ENCODE measurements at regions not wholly inside any gene's neighbourhood (a gene's known extent, or its start where the extent isn't known, plus 50 kb on each side); places are given as distances from the start of the nearest gene placed in this dataset.
"Not testable (repeated sequence)": the region's sequence is repeated elsewhere in the genome, so short reads cannot be mapped to it uniquely, and the experiment has no call there.

GRCh38 chr7:150047329-150047728, 173.6 kb downstream of the ATP6V0E2 start:
- H3K79me1 ChIP-seq (ENCODE audit: low read depth, low read length); H2BK15ac ChIP-seq (ENCODE audit: low read length); H3K27me3 ChIP-seq (replicated peaks in 1 of 4; ENCODE audit: control insufficient read depth in 3 of 4, extremely low read depth in 1 of 4, insufficient read depth in 3 of 4, low read length in 3 of 4); H4K5ac ChIP-seq (ENCODE audit: insufficient read length, low read depth, low read length); H2BK12ac ChIP-seq (ENCODE audit: low read depth, low read length); POLR2A ChIA-PET (ENCODE audit: partially characterized antibody); FAIRE-seq; H4K8ac ChIP-seq (ENCODE audit: extremely low read depth, insufficient read depth, low read length); H3K23ac ChIP-seq (ENCODE audit: insufficient read length); H3K79me2 ChIP-seq (ENCODE audit: control insufficient read depth in 1 of 2, insufficient read depth in 2 of 2, low read length in 2 of 2); H2BK5ac ChIP-seq (ENCODE audit: low read depth, low read length); H3K4me1 ChIP-seq (replicated peaks in 1 of 4; ENCODE audit: control insufficient read depth in 3 of 4, insufficient read depth in 4 of 4, low read length in 3 of 4); H4K20me1 ChIP-seq (replicated peaks in 1 of 2; ENCODE audit: control insufficient read depth in 1 of 2, insufficient read depth in 2 of 2, low read length in 2 of 2); H3K18ac ChIP-seq (ENCODE audit: extremely low read depth, low read length); H2BK20ac ChIP-seq (ENCODE audit: low read length); H3K4ac ChIP-seq (replicated peaks; ENCODE audit: insufficient read length, low read depth, low read length); H2AK5ac ChIP-seq (ENCODE audit: low read depth, low read length); H3K56ac ChIP-seq (replicated peaks; ENCODE audit: insufficient read length, low read depth, low read length); H3K14ac ChIP-seq (ENCODE audit: insufficient read length); H3K27ac ChIP-seq (ENCODE audit: low read depth, low read length); H3K9me3 ChIP-seq (ENCODE audit: insufficient read depth in 2 of 2, low read depth in 1 of 2, low read length in 1 of 2); H3K36me3 ChIP-seq (ENCODE audit: control insufficient read depth in 2 of 4, insufficient read depth in 4 of 4, low read length in 3 of 4); H2AFZ ChIP-seq (ENCODE audit: low read length); H2BK120ac ChIP-seq (replicated peaks; ENCODE audit: low read depth, low read length); H3K23me2 ChIP-seq (ENCODE audit: low read depth, low read length); H3K9ac ChIP-seq (replicated peaks in 1 of 4; ENCODE audit: extremely low read depth in 1 of 4, low read depth in 3 of 4, low read length in 3 of 4); H4K91ac ChIP-seq (replicated peaks; ENCODE audit: insufficient read length, low read length): not testable (repeated sequence)
- peak; percentile 50 for TF ChIP-seq KDM4A (IDR thresholded peaks at IDR 0.05; ENCODE audit: low read depth, low read length, severe bottlenecking)
- 1% methylated on average over 13 of the region's 57 CpGs; no CpG with 5 or more reads in 1 of the 2 experiments for WGBS, 2 experiments (ENCODE audit: extremely low coverage in 1 of 2, insufficient coverage in 1 of 2, insufficient read length in 1 of 2, insufficient replicate concordance in 2 of 2, low coverage in 1 of 2, low lambda C conversion rate in 2 of 2, missing lambda C conversion rate in 1 of 2)
- H3K4me2 ChIP-seq (ENCODE audit: insufficient read depth in 1 of 2, low read depth in 2 of 2, low read length in 2 of 2) = peak overlapping the region; percentile 70 to 77
- H3K4me3 ChIP-seq (ENCODE audit: extremely low read depth in 1 of 4, insufficient read depth in 2 of 4, low read depth in 3 of 4, low read length in 4 of 4) = peak overlapping the region; percentile 26 to 59 (median 28); a peak in 7 of 8 replicates
- DNase-seq (ENCODE audit: low read depth in 1 of 2, low spot score in 2 of 2) = peak in 1 of 2 experiments; percentile 63
- CTCF ChIA-PET (ENCODE audit: partially characterized antibody) = interaction anchor here (0.6 kb wide), 1 partner anchor 302 kb away, joined by 3 read pairs; no protein-coding TSS in a partner anchor

- H3K23me2 ChIP-seq (ENCODE audit: low read depth, low read length); H4K8ac ChIP-seq (ENCODE audit: extremely low read depth, insufficient read depth, low read length); H3K27me3 ChIP-seq (replicated peaks in 1 of 4; ENCODE audit: control insufficient read depth in 3 of 4, extremely low read depth in 1 of 4, insufficient read depth in 3 of 4, low read length in 3 of 4); H2BK5ac ChIP-seq (ENCODE audit: low read depth, low read length); H3K79me2 ChIP-seq (ENCODE audit: control insufficient read depth in 1 of 2, insufficient read depth in 2 of 2, low read length in 2 of 2); H2AK5ac ChIP-seq (ENCODE audit: low read depth, low read length); H2BK15ac ChIP-seq (ENCODE audit: low read length); H4K91ac ChIP-seq (replicated peaks; ENCODE audit: insufficient read length, low read length); H3K36me3 ChIP-seq (ENCODE audit: control insufficient read depth in 2 of 4, insufficient read depth in 4 of 4, low read length in 3 of 4); H3K23ac ChIP-seq (ENCODE audit: insufficient read length); H3K14ac ChIP-seq (ENCODE audit: insufficient read length); H3K9me3 ChIP-seq (ENCODE audit: insufficient read depth in 2 of 2, low read depth in 1 of 2, low read length in 1 of 2); H3K4me1 ChIP-seq (replicated peaks in 1 of 4; ENCODE audit: control insufficient read depth in 3 of 4, insufficient read depth in 4 of 4, low read length in 3 of 4); H3K27ac ChIP-seq (ENCODE audit: low read depth, low read length); H2BK12ac ChIP-seq (ENCODE audit: low read depth, low read length); H3K56ac ChIP-seq (replicated peaks; ENCODE audit: insufficient read length, low read depth, low read length); H4K5ac ChIP-seq (ENCODE audit: insufficient read length, low read depth, low read length); H4K20me1 ChIP-seq (replicated peaks in 1 of 2; ENCODE audit: control insufficient read depth in 1 of 2, insufficient read depth in 2 of 2, low read length in 2 of 2); H2BK120ac ChIP-seq (replicated peaks; ENCODE audit: low read depth, low read length); H3K79me1 ChIP-seq (ENCODE audit: low read depth, low read length); POLR2A ChIA-PET (ENCODE audit: partially characterized antibody); H2BK20ac ChIP-seq (ENCODE audit: low read length); H3K18ac ChIP-seq (ENCODE audit: extremely low read depth, low read length); H3K4ac ChIP-seq (replicated peaks; ENCODE audit: insufficient read length, low read depth, low read length): not testable (repeated sequence)
- FAIRE-seq (peak; percentile 42), DNase-seq (ENCODE audit: low read depth in 1 of 2, low spot score in 2 of 2) (peak in 1 of 2 experiments; percentile 62)
- Histone ChIP-seq H2AFZ (ENCODE audit: low read length) (0 out of 2 replicates have a peak overlapping the region, but pooled peaks have one; percentile 32), H3K9ac (replicated peaks in 1 of 4; ENCODE audit: extremely low read depth in 1 of 4, low read depth in 3 of 4, low read length in 3 of 4) (peak overlapping the region in 1 of 4 experiments; percentile 43; a peak in 1 of 7 replicates), H3K4me2 (ENCODE audit: insufficient read depth in 1 of 2, low read depth in 2 of 2, low read length in 2 of 2) (peak overlapping the region; percentile 62 to 77), H3K4me3 (ENCODE audit: extremely low read depth in 1 of 4, insufficient read depth in 2 of 4, low read depth in 3 of 4, low read length in 4 of 4) (peak overlapping the region; percentile 27 to 59 (median 31); a peak in 7 of 8 replicates)
- 1% methylated on average over 28 of the region's 31 CpGs; no CpG with 5 or more reads in 1 of the 2 experiments for WGBS, 2 experiments (ENCODE audit: extremely low coverage in 1 of 2, insufficient coverage in 1 of 2, insufficient read length in 1 of 2, insufficient replicate concordance in 2 of 2, low coverage in 1 of 2, low lambda C conversion rate in 2 of 2, missing lambda C conversion rate in 1 of 2)
- CTCF ChIA-PET (ENCODE audit: partially characterized antibody) = interaction anchor here (0.6 kb wide), 1 partner anchor 303 kb away, joined by 3 read pairs; no protein-coding TSS in a partner anchor
These were observed 174.0 kb downstream of the ATP6V0E2 start for GRCh38 chr7:150047772-150048171.
